ENCODE measurements at regions not wholly inside any gene's neighbourhood (a gene's known extent, or its start where the extent isn't known, plus 50 kb on each side); places are given as distances from the start of the nearest gene placed in this dataset.
"Not testable (repeated sequence)": the region's sequence is repeated elsewhere in the genome, so short reads cannot be mapped to it uniquely, and the experiment has no call there.

DNA sequence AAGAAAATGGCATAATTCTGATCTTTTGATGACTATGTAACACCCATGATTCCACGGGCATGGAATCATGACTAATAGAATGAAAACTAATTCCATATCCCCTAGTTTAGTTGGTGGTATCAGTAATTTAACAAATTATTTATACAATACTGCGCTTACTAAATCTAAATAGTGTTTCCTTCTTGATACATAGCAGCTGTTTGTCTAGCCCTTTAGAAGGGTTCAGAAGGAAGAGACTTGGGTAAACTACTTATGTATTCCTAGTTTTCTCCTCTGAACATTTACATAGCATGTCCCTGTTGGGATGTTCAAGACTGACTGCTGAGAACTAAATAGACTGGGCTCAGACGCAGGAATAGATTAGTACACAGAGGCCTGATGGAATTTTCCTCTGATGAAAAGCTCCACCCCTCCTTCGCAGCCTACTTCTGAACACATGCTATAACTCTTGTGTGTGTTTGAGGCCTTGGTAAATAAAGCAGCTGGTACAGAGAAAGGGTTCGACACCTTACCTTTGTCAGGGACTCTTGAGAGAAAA is 330.6 kb upstream of the LMCD1 start:
- H3K27me3 ChIP-seq, result no peaks in the 10 kb centered on the region
- no peak for DNase-seq
- H3K9ac ChIP-seq (ENCODE audit: low read depth in 2 of 2, low read length in 2 of 2), result no peak overlapping the region
- no peak overlapping the region for H3K4me3 ChIP-seq
- intact Hi-C loops (cut with DNase I), result no loop called here
- H3K27ac ChIP-seq, result no peak overlapping the region
- no peaks in the 10 kb centered on the region for H3K4me1 ChIP-seq
- no peaks in the 10 kb centered on the region for H3K36me3 ChIP-seq
- no peaks in the 10 kb centered on the region for H3K9me3 ChIP-seq
- TF ChIP-seq, protein P1, sequence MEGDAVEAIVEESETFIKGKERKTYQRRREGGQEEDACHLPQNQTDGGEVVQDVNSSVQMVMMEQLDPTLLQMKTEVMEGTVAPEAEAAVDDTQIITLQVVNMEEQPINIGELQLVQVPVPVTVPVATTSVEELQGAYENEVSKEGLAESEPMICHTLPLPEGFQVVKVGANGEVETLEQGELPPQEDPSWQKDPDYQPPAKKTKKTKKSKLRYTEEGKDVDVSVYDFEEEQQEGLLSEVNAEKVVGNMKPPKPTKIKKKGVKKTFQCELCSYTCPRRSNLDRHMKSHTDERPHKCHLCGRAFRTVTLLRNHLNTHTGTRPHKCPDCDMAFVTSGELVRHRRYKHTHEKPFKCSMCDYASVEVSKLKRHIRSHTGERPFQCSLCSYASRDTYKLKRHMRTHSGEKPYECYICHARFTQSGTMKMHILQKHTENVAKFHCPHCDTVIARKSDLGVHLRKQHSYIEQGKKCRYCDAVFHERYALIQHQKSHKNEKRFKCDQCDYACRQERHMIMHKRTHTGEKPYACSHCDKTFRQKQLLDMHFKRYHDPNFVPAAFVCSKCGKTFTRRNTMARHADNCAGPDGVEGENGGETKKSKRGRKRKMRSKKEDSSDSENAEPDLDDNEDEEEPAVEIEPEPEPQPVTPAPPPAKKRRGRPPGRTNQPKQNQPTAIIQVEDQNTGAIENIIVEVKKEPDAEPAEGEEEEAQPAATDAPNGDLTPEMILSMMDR (IDR thresholded peaks at IDR 0.05), result no peak

DNA sequence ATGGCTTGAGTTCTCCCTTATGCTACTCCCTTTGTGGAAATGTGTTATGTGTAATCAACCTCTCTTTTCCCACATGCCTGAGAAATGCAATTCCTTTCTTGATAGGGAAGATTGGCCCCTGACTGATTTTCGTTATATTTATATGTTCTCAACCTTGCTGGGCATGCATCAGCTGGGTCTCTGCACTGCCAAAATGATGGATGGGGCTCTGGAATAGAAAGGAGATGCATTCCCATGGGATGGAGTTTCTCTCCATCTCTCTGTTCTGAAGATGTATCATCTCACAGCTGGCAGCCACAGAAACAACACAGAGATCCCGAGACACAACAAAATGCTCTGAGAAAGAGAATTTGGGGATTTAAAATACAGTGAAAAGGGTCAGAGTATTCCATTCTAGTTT is 327.7 kb upstream of the LMCD1 start:
- intact Hi-C loops (cut with DNase I), result no loop called here

DNA sequence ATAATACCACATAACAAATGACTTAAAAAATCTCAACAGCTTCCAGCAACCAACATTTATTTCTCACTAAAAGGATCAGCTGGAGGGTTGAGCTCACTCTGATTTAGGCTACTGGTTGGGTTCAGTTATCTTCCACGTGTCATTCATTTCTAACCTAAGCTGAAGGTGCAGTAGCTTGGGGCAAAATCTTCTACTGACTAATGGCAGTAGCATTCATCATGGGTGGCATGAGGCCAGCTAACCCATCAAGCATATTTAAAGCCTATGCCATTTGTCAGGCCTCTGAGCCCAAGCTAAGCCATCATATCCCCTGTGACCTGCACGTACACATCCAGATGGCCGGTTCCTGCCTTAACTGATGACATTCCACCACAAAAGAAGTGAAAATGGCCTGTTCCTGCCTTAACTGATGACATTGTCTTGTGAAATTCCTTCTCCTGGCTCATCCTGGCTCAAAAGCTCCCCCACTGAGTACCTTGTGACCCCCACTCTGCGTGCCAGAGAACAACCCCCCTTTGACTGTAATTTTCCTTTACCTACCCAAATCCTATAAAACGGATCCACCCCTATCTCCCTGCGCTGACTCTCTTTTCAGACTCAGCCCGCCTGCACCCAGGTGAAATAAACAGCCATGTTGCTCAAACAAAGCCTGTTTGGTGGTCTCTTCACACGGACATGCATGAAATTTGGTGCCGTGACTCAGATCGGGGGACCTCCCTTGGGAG is 324.7 kb upstream of the LMCD1 start:
- intact Hi-C loops (cut with DNase I); H3K4me3 ChIP-seq; H3K36me3 ChIP-seq; H3K9me3 ChIP-seq; H3K27ac ChIP-seq; DNase-seq; H3K27me3 ChIP-seq; H3K4me1 ChIP-seq; H3K9ac ChIP-seq (ENCODE audit: low read depth in 2 of 2, low read length in 2 of 2): not testable (repeated sequence)

More for the DNA sequence above, 327.7 kb upstream of the LMCD1 start:
- Histone ChIP-seq H3K9me3 (no peaks in the 10 kb centered on the region), H3K4me1 (no peaks in the 10 kb centered on the region), H3K36me3 (no peaks in the 10 kb centered on the region), H3K9ac (ENCODE audit: low read depth in 2 of 2, low read length in 2 of 2) (no peak overlapping the region), H3K27me3 (no peaks in the 10 kb centered on the region), H3K4me3 (no peak overlapping the region), H3K27ac (no peak overlapping the region)
- DNase-seq, result no peak
- TF ChIP-seq, protein P1 (IDR thresholded peaks at IDR 0.05), result no peak

DNA sequence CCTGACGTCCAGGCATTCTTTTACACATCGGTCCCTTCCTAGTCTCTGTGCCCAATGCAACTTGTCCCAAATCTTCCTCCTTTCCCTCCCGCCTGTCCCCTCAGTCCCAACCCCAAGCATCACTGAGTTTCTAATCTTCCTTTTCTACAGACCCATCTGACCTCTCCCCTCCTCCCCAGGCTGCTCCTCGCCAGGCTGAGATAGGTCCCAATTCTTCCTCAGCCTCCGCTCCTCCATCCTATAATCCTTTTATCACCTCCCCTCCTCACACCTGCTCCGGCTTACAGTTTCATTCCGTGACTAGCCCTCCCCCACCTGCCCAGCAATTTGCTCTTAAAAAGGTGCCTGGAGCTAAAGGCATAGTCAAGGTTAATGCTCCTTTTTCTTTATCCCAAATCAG is 323.1 kb upstream of the LMCD1 start:
- H3K9me3 ChIP-seq; H3K36me3 ChIP-seq; H3K27me3 ChIP-seq; H3K4me1 ChIP-seq; H3K4me3 ChIP-seq; intact Hi-C loops (cut with DNase I); H3K27ac ChIP-seq; DNase-seq; H3K9ac ChIP-seq (ENCODE audit: low read depth in 2 of 2, low read length in 2 of 2): not testable (repeated sequence)

DNA sequence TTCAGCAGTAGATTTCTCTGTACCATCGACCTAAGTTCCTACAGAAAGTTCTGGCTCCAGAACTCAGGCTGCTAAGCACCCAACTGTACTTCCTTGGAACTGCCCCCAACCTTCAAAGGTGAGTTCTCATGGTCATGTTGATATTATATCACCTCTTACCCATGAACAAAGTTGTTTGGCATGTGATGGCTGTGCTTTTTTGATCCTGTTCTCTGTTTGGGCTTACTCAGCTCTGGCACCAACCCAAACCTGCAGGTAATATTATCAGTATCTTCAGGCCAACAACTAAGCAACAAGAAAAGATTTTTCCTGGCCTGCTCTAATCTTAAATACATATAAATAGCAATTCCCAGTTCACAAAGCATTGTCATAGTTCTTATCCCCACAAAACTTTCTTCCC is 318.7 kb upstream of the LMCD1 start:
- Histone ChIP-seq H3K27ac (no peak overlapping the region), H3K4me1 (no peaks in the 10 kb centered on the region), H3K36me3 (no peaks in the 10 kb centered on the region), H3K9me3 (no peaks in the 10 kb centered on the region), H3K9ac (ENCODE audit: low read depth in 2 of 2, low read length in 2 of 2) (no peak overlapping the region), H3K4me3 (no peak overlapping the region), H3K27me3 (no peaks in the 10 kb centered on the region)
- TF ChIP-seq, protein P1 (IDR thresholded peaks at IDR 0.05), result no peak
- intact Hi-C loops (cut with DNase I), result no loop called here
- no peak for DNase-seq

DNA sequence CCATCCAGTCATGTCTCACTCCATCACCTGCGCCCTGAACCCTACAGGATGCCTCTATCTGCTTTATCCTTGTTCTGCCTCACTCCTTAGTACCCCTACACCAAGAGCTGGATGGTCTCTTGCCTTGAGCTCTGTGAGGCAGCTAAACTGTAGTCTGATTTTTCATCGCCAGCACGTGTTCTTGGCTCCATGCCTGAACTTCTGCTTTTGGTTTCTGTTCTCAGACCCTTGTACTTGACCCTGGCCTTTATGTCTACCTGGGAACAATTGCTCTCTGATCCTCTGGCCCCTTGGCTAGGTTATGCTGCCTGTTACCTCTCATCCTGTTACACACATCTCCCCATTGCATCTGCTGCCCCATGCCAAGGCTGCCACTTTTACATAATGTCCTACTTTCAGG is 318.0 kb upstream of the LMCD1 start:
- intact Hi-C loops (cut with DNase I), result no loop called here
- H3K4me3 ChIP-seq, result no peak overlapping the region
- H3K9me3 ChIP-seq, result no peaks in the 10 kb centered on the region
- DNase-seq, result no peak
- no peaks in the 10 kb centered on the region for H3K36me3 ChIP-seq
- no peak overlapping the region for H3K9ac ChIP-seq (ENCODE audit: low read depth in 2 of 2, low read length in 2 of 2)
- TF ChIP-seq, protein P1 (IDR thresholded peaks at IDR 0.05), result no peak
- H3K27ac ChIP-seq, result no peak overlapping the region
- H3K4me1 ChIP-seq, result no peaks in the 10 kb centered on the region
- no peaks in the 10 kb centered on the region for H3K27me3 ChIP-seq
